Fibroblast of the aortic adventitia (primary cell): ENCODE measurements at regions not wholly inside any gene's neighbourhood (a gene's known extent, or its start where the extent isn't known, plus 50 kb on each side); places are given as distances from the start of the nearest gene placed in this dataset.

Source experiments
- DNase-seq: peaks from one replicate; pipeline ENCODE4 v3.0.0-alpha.2; 2010; ENCODE audit warnings: low read depth
- H3K4me3 ChIP-seq: 2 replicates; pipeline ENCODE4 v1.5.1; 2011; ENCODE audit warnings: low read depth, mild to moderate bottlenecking, control low read depth, low read length, moderate library complexity
- CTCF ChIP-seq: IDR thresholded peaks from 2 replicates; pipeline ENCODE4 v1.5.1; 2011; ENCODE audit warnings: mild to moderate bottlenecking, low read length, control low read depth, inconsistent platforms; ENCODE audit not compliant: insufficient read depth

- TF ChIP-seq CTCF: no peak
- no peak overlapping the region for H3K4me3 ChIP-seq
- DNase-seq: no peak
These were observed 92.5 kb downstream of the MMUT start for GRCh38 chr6:49370518-49370917.

- DNase-seq: no peak
- TF ChIP-seq CTCF: no peak
These were observed 96.5 kb downstream of the MMUT start for GRCh38 chr6:49366539-49366938.

GRCh38 chr6:49348561-49348960 lies 114.5 kb downstream of the MMUT start:
- no peak for DNase-seq
- H3K4me3 ChIP-seq: no peak overlapping the region
- no peak for TF ChIP-seq CTCF

More at GRCh38 chr6:49366539-49366938, 96.5 kb downstream of the MMUT start:
- H3K4me3 ChIP-seq: no peak overlapping the region

GRCh38 chr6:49342410-49342809 lies 120.6 kb downstream of the MMUT start:
- H3K4me3 ChIP-seq: no peak overlapping the region
- TF ChIP-seq CTCF: no peak
- no peak for DNase-seq

- no peak overlapping the region for H3K4me3 ChIP-seq
- TF ChIP-seq CTCF: no peak
- no peak for DNase-seq
These were observed 121.2 kb downstream of the MMUT start for GRCh38 chr6:49341869-49342268.

- TF ChIP-seq CTCF: no peak
- H3K4me3 ChIP-seq: no peak overlapping the region
- DNase-seq: no peak
These were observed 124.0 kb downstream of the MMUT start for GRCh38 chr6:49339096-49339495.

- no peak overlapping the region for H3K4me3 ChIP-seq
- no peak for TF ChIP-seq CTCF
- DNase-seq: peak; percentile 89
These were observed 126.4 kb downstream of the MMUT start for GRCh38 chr6:49336514-49337131.
